K562 (cell line): ENCODE measurements at regions not wholly inside any gene's neighbourhood (a gene's known extent, or its start where the extent isn't known, plus 50 kb on each side); places are given as distances from the start of the nearest gene placed in this dataset.

Experiments used
- ATAC-seq: fragments of 200-7000 bp; cut with Tn5 transposase; 3 replicates; pipeline ENCODE4 v1.9.1; 2020; ENCODE audit warnings: moderate library complexity
- BruUV-seq: library from RNA; stranded (reverse); fragments of 400-500 nt; replicated peaks from 2 replicates; lab custom pipeline; 2021; lab: Mats Ljungman, UMichigan
- CTCF ChIA-PET: fragments of 300-600 bp; formaldehyde crosslinking; extraction: SDS; loops from one replicate; lab custom pipeline; 2021; ENCODE audit warnings: low intra/inter-chr PET ratio; lab: Yijun Ruan, JAX
- POLR2A ChIA-PET: fragments of 300-600, 350-650 bp; sonication (Branson Sonifier 250); formaldehyde crosslinking; extraction: SDS; loops from one replicate; lab custom pipeline; 2021; ENCODE audit warnings: antibody characterized with exemption, inconsistent platforms; lab: Yijun Ruan, JAX
- DNase-seq, 4 experiments: peaks; one replicate each; pipeline versions ENCODE4 v3.0.0 to v3.0.0-alpha.2; 2011 to 2018; ENCODE audit warnings: low spot score in 3 of 4, mixed read lengths in 3 of 4; ENCODE audit errors: extremely low read depth in 1 of 4
- FAIRE-seq: peaks from 2 replicates; lab custom pipeline; 2011; peaks lifted over from hg19 to GRCh38; lab: Jason Lieb, UNC
- H2AFZ ChIP-seq: 2 replicates; pipeline ENCODE4 v1.6.0; 2011; ENCODE audit warnings: low read depth, low read length, control low read depth, inconsistent platforms
- H3K27ac ChIP-seq: fragments of 200-600 bp; 3 replicates; pipeline ENCODE4 v1.8.0; 2011; ENCODE audit warnings: low read depth, mild to moderate bottlenecking, control low read depth, inconsistent platforms, low read length, moderate library complexity, mixed read lengths; ENCODE audit errors: extremely low read depth
- H3K27me3 ChIP-seq, 2 experiments: fragments of 300-600 bp in 1 of 2; 2 replicates in 1 of 2; 3 replicates in 1 of 2; pipeline versions ENCODE4 v1.6.0 to v1.8.0; 2011; ENCODE audit warnings: inconsistent platforms in 2 of 2, low read length in 2 of 2, mild to moderate bottlenecking in 1 of 2, mixed read lengths in 1 of 2, moderate library complexity in 1 of 2; ENCODE audit not compliant: control insufficient read depth in 2 of 2, insufficient read depth in 2 of 2
- H3K36me3 ChIP-seq: fragments of 300-600 bp; 3 replicates; pipeline ENCODE4 v1.8.0; 2011; ENCODE audit warnings: mild to moderate bottlenecking, low read length, inconsistent platforms; ENCODE audit not compliant: control insufficient read depth, insufficient read depth
- H3K4me1 ChIP-seq, 2 experiments: fragments of 200-600 bp in 1 of 2; replicated peaks in 1 of 2; 2 replicates in 1 of 2; 3 replicates in 1 of 2; pipeline versions ENCODE4 v1.5.1 to v1.8.0; 2011; ENCODE audit warnings: inconsistent platforms in 2 of 2, low read length in 2 of 2, mild to moderate bottlenecking in 1 of 2, mixed read lengths in 1 of 2, moderate library complexity in 1 of 2; ENCODE audit not compliant: control insufficient read depth in 2 of 2, insufficient read depth in 2 of 2
- H3K4me2 ChIP-seq: 2 replicates; pipeline ENCODE4 v1.6.1; 2011; ENCODE audit warnings: low read length, control low read depth, inconsistent platforms, mixed read lengths; ENCODE audit not compliant: insufficient read depth
- H3K4me3 ChIP-seq: fragments of 200-600 bp; sonication (generic), shearing (Covaris generic); 2 replicates; pipeline ENCODE4 v1.5.1; 2016; ENCODE audit warnings: control low read depth, inconsistent platforms
- H3K79me2 ChIP-seq: fragments of 200-600 bp; 3 replicates; pipeline ENCODE4 v1.8.0; 2011; ENCODE audit warnings: low read length, inconsistent platforms; ENCODE audit not compliant: control insufficient read depth, insufficient read depth
- H3K9ac ChIP-seq, 2 experiments: 2 replicates each; pipeline versions ENCODE4 v1.6.0 to v1.6.1; 2011; ENCODE audit warnings: low read depth in 2 of 2, low read length in 2 of 2, control low read depth in 1 of 2, inconsistent platforms in 1 of 2, mild to moderate bottlenecking in 1 of 2, mixed read lengths in 1 of 2; ENCODE audit not compliant: insufficient read depth in 1 of 2
- H3K9me1 ChIP-seq: one replicate; pipeline ENCODE4 v1.6.0; 2011; ENCODE audit warnings: inconsistent platforms, mild to moderate bottlenecking, low read length, moderate library complexity; ENCODE audit not compliant: control insufficient read depth, insufficient read depth
- H3K9me3 ChIP-seq: replicated peaks from 2 replicates; pipeline ENCODE4 v1.5.1; 2011; ENCODE audit warnings: low read depth, low read length, inconsistent platforms; ENCODE audit not compliant: control insufficient read depth, insufficient read depth
- H4K20me1 ChIP-seq: replicated peaks from 2 replicates; pipeline ENCODE4 v1.6.1; 2011; ENCODE audit warnings: low read length, inconsistent platforms, mixed read lengths; ENCODE audit not compliant: control insufficient read depth, insufficient read depth
- ATF1 ChIP-seq, 2 experiments: fragments of 450-650 bp in 1 of 2; IDR thresholded peaks; 2 replicates each; pipeline ENCODE4 v1.6.1; 2016; ENCODE audit warnings: missing compliant biosample characterization in 1 of 2, missing genetic modification characterization in 1 of 2
- C11orf30 ChIP-seq: fragments of 450-650 bp; IDR thresholded peaks from 2 replicates; pipeline ENCODE4 v1.6.1; 2016; ENCODE audit warnings: low read depth, mild to moderate bottlenecking
- CREM ChIP-seq: IDR thresholded peaks from 2 replicates; pipeline ENCODE4 v1.6.1; 2014; ENCODE audit warnings: antibody characterized with exemption, low read depth
- FOSL1 ChIP-seq: fragments of 200-800 bp; sonication (Bioruptor generic); conservative IDR thresholded peaks from 2 replicates; pipeline ENCODE4 v1.6.1; 2016; ENCODE audit warnings: missing genetic modification characterization, missing compliant biosample characterization
- GABPA ChIP-seq: fragments of 200-800 bp; sonication (Bioruptor generic); conservative IDR thresholded peaks from 2 replicates; pipeline ENCODE4 v1.6.1; 2016; ENCODE audit warnings: low read depth, missing genetic modification characterization, missing compliant biosample characterization
- MAFG ChIP-seq: fragments of 450-650 bp; conservative IDR thresholded peaks from 2 replicates; pipeline ENCODE4 v1.6.1; 2016; ENCODE audit warnings: missing genetic modification characterization, missing compliant biosample characterization
- NFE2 ChIP-seq: IDR thresholded peaks from 2 replicates; pipeline ENCODE4 v1.6.1; 2014; ENCODE audit warnings: antibody characterized with exemption, low read depth
- PHF8 ChIP-seq: fragments of 200-600 bp; sonication (generic); IDR thresholded peaks from 2 replicates; pipeline ENCODE4 v1.6.1; 2012; ENCODE audit warnings: mixed run types, mild to moderate bottlenecking, inconsistent platforms, low read length, moderate library complexity, borderline replicate concordance
- POLR2G ChIP-seq: fragments of 200-400 bp; formaldehyde crosslinking; IDR thresholded peaks from 2 replicates; pipeline ENCODE4 v1.6.1; 2017; ENCODE audit warnings: low read depth, mild to moderate bottlenecking, antibody characterized with exemption, low read length, moderate library complexity
- RBFOX2 ChIP-seq: fragments of 200-400 bp; formaldehyde crosslinking; IDR thresholded peaks from 2 replicates; pipeline ENCODE4 v1.6.1; 2017; ENCODE audit warnings: low read depth, mild to moderate bottlenecking, low read length, moderate library complexity
- THRAP3 ChIP-seq: fragments of 450-650 bp; IDR thresholded peaks from 2 replicates; pipeline ENCODE4 v1.6.1; 2016; ENCODE audit warnings: mild to moderate bottlenecking, inconsistent platforms, borderline replicate concordance
- VEZF1 ChIP-seq: fragments of 200-800 bp; sonication (Bioruptor generic); IDR thresholded peaks from 2 replicates; pipeline ENCODE4 v1.6.1; 2017; ENCODE audit warnings: missing genetic modification characterization, missing compliant biosample characterization
- ZNF316 ChIP-seq: fragments of 450-650 bp; IDR thresholded peaks from 2 replicates; pipeline ENCODE4 v1.6.1; 2016
- ZNF408 ChIP-seq: fragments of 250-450 bp; sonication (Bioruptor Pico); IDR thresholded peaks from 2 replicates; pipeline ENCODE4 v1.4.0; 2020; ENCODE audit warnings: low read depth, mild to moderate bottlenecking, moderate library complexity
- ZNF511 ChIP-seq: sonication (generic); formaldehyde crosslinking; IDR thresholded peaks from 2 replicates; pipeline ENCODE4 v1.8.0; 2022; ENCODE audit warnings: mild to moderate bottlenecking, missing genetic modification reagents
- WGBS: fragments of 100-300 bp; shearing (Covaris generic); methylation state at CpG from one replicate; pipeline ENCODE4 v1.1.6; 2016; ENCODE audit warnings: low coverage, mixed read lengths; ENCODE audit not compliant: insufficient coverage; ENCODE audit errors: missing lambda C conversion rate; 5-methylcytosine and 5-hydroxymethylcytosine counted together
- in situ Hi-C: fragments of 300-500 bp; cut with MboI; formaldehyde crosslinking; loops from 4 replicates; pipeline ENCODE4 v1.15.0; 2018; ENCODE audit warnings: inconsistent platforms, mixed read lengths
- intact Hi-C: fragments of 100-400 bp; cut with micrococcal nuclease; formaldehyde crosslinking; loops from 2 replicates; pipeline ENCODE4 v1.14.2; 2022
- TF ChIP-seq, protein P1 (sequence below), 2 experiments: IDR thresholded peaks; 2 replicates each; pipeline ENCODE4 v1.6.1; 2011; ENCODE audit warnings: borderline replicate concordance in 1 of 2, control low read depth in 1 of 2, low read depth in 1 of 2, low read length in 1 of 2, mild to moderate bottlenecking in 1 of 2, mixed read lengths in 1 of 2, moderate library complexity in 1 of 2; ENCODE audit not compliant: insufficient read depth in 1 of 2, insufficient read length in 1 of 2, poor library complexity in 1 of 2, severe bottlenecking in 1 of 2; ENCODE audit errors: extremely low read depth in 1 of 2
- TF ChIP-seq, protein P2 (sequence below): fragments of 250-450 bp; sonication (Bioruptor Pico); IDR thresholded peaks from 2 replicates; pipeline ENCODE4 v1.4.0; 2020; ENCODE audit warnings: mild to moderate bottlenecking

GRCh38 chr20:6213311-6213710, 90.5 kb upstream of the FERMT1 start (continued):
- peak; percentile 68 for TF ChIP-seq VEZF1 (CRISPR knock-in tag)
- 0 out of 2 replicates have a peak, but pooled peaks have one; percentile 7 for TF ChIP-seq PHF8
- TF ChIP-seq, all 486 proteins: peak for 6

DNA sequence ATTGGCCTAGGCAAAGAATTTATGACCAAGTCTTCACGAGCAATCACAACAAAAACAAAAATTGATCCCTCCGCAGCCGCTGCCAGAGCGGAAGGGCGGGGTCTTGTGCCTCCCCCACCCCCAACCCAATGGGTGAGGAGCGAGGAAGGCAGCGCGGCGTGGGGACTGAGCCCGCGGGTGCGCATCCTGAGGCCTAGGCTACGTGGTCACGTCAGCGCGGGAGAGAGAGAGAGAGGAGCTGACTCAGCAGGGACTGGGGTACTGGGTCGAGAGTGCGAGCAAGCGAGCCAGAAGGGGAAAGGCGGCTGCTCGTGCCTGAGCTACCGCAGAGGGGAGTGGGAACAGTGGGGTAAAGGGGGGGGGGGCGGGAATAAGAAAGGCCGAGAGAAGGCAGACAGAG, 90.1 kb upstream of the FERMT1 start:
- DNase-seq (peak; percentile 14 to 52 (median 16)), ATAC-seq (peak; percentile 87), FAIRE-seq (no peak)
- Histone ChIP-seq H4K20me1 (no peaks in the 10 kb centered on the region), H3K9ac (no peak overlapping the region), H3K36me3 (no peaks in the 10 kb centered on the region), H3K27me3 (no peaks in the 10 kb centered on the region), H3K79me2 (no peaks in the 10 kb centered on the region), H3K27ac (no peak overlapping the region), H2AFZ (no peak overlapping the region), H3K4me2 (no peak overlapping the region), H3K4me3 (no peak overlapping the region), H3K9me3 (no peaks in the 10 kb centered on the region), H3K9me1 (no peaks in the 10 kb centered on the region), H3K4me1 (no peaks in the 10 kb centered on the region)
- TF ChIP-seq GABPA (tag): peak; percentile 45
- TF ChIP-seq C11orf30: peak; percentile 58
- TF ChIP-seq ZNF316: peak; percentile 55
- TF ChIP-seq FOSL1 (tag): 0 out of 2 replicates have a peak, but pooled peaks have one; percentile 26
- TF ChIP-seq MAFG: peak; percentile 41
- 0 out of 2 replicates have a peak, but pooled peaks have one; percentile 42 for TF ChIP-seq RBFOX2
- TF ChIP-seq POLR2G: 0 out of 2 replicates have a peak, but pooled peaks have one; percentile 37
- TF ChIP-seq, protein P1, sequence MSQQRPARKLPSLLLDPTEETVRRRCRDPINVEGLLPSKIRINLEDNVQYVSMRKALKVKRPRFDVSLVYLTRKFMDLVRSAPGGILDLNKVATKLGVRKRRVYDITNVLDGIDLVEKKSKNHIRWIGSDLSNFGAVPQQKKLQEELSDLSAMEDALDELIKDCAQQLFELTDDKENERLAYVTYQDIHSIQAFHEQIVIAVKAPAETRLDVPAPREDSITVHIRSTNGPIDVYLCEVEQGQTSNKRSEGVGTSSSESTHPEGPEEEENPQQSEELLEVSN (IDR thresholded peaks at IDR 0.05; ENCODE audit: borderline replicate concordance in 1 of 2, extremely low read depth in 1 of 2, insufficient read depth in 1 of 2, insufficient read length in 1 of 2, low read depth in 1 of 2, low read length in 1 of 2, poor library complexity in 1 of 2, severe bottlenecking in 1 of 2): peak in 1 of 2 experiments; percentile 26
- 0 out of 2 replicates have a peak, but pooled peaks have one; percentile 17 for TF ChIP-seq NFE2
- no peak for TF ChIP-seq ZNF408
- TF ChIP-seq THRAP3: no peak
- TF ChIP-seq ZNF511: no peak
- TF ChIP-seq, protein P2, sequence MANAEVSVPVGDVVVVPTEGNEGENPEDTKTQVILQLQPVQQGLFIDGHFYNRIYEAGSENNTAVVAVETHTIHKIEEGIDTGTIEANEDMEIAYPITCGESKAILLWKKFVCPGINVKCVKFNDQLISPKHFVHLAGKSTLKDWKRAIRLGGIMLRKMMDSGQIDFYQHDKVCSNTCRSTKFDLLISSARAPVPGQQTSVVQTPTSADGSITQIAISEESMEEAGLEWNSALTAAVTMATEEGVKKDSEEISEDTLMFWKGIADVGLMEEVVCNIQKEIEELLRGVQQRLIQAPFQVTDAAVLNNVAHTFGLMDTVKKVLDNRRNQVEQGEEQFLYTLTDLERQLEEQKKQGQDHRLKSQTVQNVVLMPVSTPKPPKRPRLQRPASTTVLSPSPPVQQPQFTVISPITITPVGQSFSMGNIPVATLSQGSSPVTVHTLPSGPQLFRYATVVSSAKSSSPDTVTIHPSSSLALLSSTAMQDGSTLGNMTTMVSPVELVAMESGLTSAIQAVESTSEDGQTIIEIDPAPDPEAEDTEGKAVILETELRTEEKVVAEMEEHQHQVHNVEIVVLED: peak; percentile 80
- 0 out of 2 replicates have a peak, but pooled peaks have one; percentile 18 for TF ChIP-seq CREM
- no peak for TF ChIP-seq ATF1 (CRISPR knock-in tag; IDR thresholded peaks at IDR 0.05)
- peak; percentile 37; the same call in 1 of the 2 replicates for TF ChIP-seq ATF1 (tag; IDR thresholded peaks at IDR 0.05)
- intact Hi-C loops: no loop called here
- WGBS: 0% methylated on average over 5 of the region's 24 CpGs
- in situ Hi-C loops: no loop called here
- BruUV-seq: no TSS peak
- ChIA-PET POLR2A (no interaction called here), CTCF (no interaction called here)
